Stimulated activated CD8-positive, alpha-beta memory T cell treated with anti-CD3 and anti-CD28 coated beads, Interleukin-7, amount 100 ng/mL, for 4 hours (primary cell): ENCODE measurements at regions not wholly inside any gene's neighbourhood (a gene's known extent, or its start where the extent isn't known, plus 50 kb on each side); places are given as distances from the start of the nearest gene placed in this dataset.
"Not testable (repeated sequence)": the region's sequence is repeated elsewhere in the genome, so short reads cannot be mapped to it uniquely, and the experiment has no call there.

Experiments
- DNase-seq, 2 donors: peaks; one replicate each; pipeline ENCODE4 v3.0.0-alpha.2; 2020; ENCODE audit warnings: low read depth in 2 of 2

- DNase-seq: no peak
These were observed 1410.4 kb upstream of the ZEB2 start for GRCh38 chr2:145930318-145930717.

GRCh38 chr2:145927131-145927950 is 1407.4 kb upstream of the ZEB2 start:
- DNase-seq: no peak

GRCh38 chr2:145925591-145925990 is 1405.7 kb upstream of the ZEB2 start:
- no peak for DNase-seq

- DNase-seq: no peak
These were observed 1399.6 kb upstream of the ZEB2 start for GRCh38 chr2:145919477-145919876.

GRCh38 chr2:145918951-145919350 is 1399.0 kb upstream of the ZEB2 start:
- DNase-seq: no peak

GRCh38 chr2:145916799-145917198 is 1396.9 kb upstream of the ZEB2 start:
- no peak for DNase-seq

GRCh38 chr2:145914716-145915115 is 1394.8 kb upstream of the ZEB2 start:
- no peak for DNase-seq

GRCh38 chr2:145910416-145910815 is 1390.5 kb upstream of the ZEB2 start:
- no peak for DNase-seq

- no peak for DNase-seq
These were observed 1389.8 kb upstream of the ZEB2 start for GRCh38 chr2:145909766-145910165.

- DNase-seq: no peak
These were observed 1389.3 kb upstream of the ZEB2 start for GRCh38 chr2:145909175-145909755.

- DNase-seq: no peak
These were observed 1386.4 kb upstream of the ZEB2 start for GRCh38 chr2:145906354-145906753.

GRCh38 chr2:145905371-145905770 is 1385.5 kb upstream of the ZEB2 start:
- no peak for DNase-seq

- no peak for DNase-seq
These were observed 1377.2 kb upstream of the ZEB2 start for GRCh38 chr2:145897151-145897550.

GRCh38 chr2:145887915-145888314 is 1368.0 kb upstream of the ZEB2 start:
- DNase-seq: no peak

- not testable (repeated sequence) for DNase-seq
These were observed 1361.1 kb upstream of the ZEB2 start for GRCh38 chr2:145880997-145881396.

GRCh38 chr2:145875016-145875415 is 1355.1 kb upstream of the ZEB2 start:
- DNase-seq: no peak

GRCh38 chr2:145874466-145874865 is 1354.5 kb upstream of the ZEB2 start:
- no peak for DNase-seq

- DNase-seq: no peak
These were observed 1344.6 kb upstream of the ZEB2 start for GRCh38 chr2:145864501-145864900.

GRCh38 chr2:145861940-145862339 is 1342.0 kb upstream of the ZEB2 start:
- no peak for DNase-seq

GRCh38 chr2:145860083-145860482 is 1340.2 kb upstream of the ZEB2 start:
- no peak for DNase-seq

GRCh38 chr2:145855142-145855541 is 1335.2 kb upstream of the ZEB2 start:
- no peak for DNase-seq

GRCh38 chr2:145854039-145854755 is 1334.3 kb upstream of the ZEB2 start:
- DNase-seq: no peak

- no peak for DNase-seq
These were observed 1331.8 kb upstream of the ZEB2 start for GRCh38 chr2:145851730-145852129.
